Dedifferentiated amniotic fluid mesenchymal stem cell (primary cell): ENCODE measurements at regions not wholly inside any gene's neighbourhood (a gene's known extent, or its start where the extent isn't known, plus 50 kb on each side); places are given as distances from the start of the nearest gene placed in this dataset.
"Not testable (repeated sequence)": the region's sequence is repeated elsewhere in the genome, so short reads cannot be mapped to it uniquely, and the experiment has no call there.

ENCODE experiments used
- DNase-seq: peaks from one replicate; pipeline ENCODE4 v3.0.0-alpha.2; 2016; ENCODE audit errors: extremely low spot score

GRCh38 chr19:28296506-28296905 lies 916.4 kb downstream of the UQCRFS1 start:
- DNase-seq = no peak

GRCh38 chr19:28294975-28295374 lies 918.0 kb downstream of the UQCRFS1 start:
- not testable (repeated sequence) for DNase-seq

GRCh38 chr19:28294395-28294794 lies 918.6 kb downstream of the UQCRFS1 start:
- no peak for DNase-seq

GRCh38 chr19:28293685-28294084 lies 919.3 kb downstream of the UQCRFS1 start:
- no peak for DNase-seq

DNA sequence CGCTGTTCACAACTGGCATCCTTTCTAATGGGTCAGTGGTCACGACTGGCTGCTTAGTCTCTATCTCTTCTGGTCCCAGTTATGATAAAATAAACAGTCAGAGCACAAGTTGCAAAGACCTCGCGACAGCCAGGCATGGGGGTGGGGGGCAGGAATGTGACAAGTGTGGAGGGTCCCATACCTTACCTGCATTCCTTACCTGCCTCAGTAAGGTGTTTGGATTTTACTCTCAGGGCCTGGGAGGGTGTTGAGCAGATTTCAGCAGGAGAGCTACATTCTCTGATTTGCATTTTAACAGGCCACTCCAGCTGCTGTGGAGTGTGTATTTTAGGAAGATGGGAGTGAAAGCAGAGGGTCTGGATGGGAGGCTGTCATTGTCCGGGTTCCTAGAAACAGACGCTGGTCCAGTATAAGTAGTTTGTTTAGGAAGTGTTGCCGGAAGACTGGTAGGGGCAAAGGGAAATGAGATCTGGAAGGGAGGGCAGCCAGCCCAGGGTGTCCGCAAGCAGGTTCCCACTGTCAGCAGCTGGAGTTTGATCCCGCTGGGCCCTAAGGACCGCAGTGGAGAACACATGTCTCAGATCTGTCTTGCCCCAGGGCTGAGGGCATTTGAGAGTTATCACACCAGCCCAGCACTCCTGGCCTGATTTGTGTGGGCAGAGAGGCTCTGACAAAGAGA lies 920.0 kb downstream of the UQCRFS1 start:
- DNase-seq = no peak

GRCh38 chr19:28291874-28292273 lies 921.1 kb downstream of the UQCRFS1 start:
- no peak for DNase-seq

GRCh38 chr19:28290963-28291657 lies 921.8 kb downstream of the UQCRFS1 start:
- DNase-seq = no peak

DNA sequence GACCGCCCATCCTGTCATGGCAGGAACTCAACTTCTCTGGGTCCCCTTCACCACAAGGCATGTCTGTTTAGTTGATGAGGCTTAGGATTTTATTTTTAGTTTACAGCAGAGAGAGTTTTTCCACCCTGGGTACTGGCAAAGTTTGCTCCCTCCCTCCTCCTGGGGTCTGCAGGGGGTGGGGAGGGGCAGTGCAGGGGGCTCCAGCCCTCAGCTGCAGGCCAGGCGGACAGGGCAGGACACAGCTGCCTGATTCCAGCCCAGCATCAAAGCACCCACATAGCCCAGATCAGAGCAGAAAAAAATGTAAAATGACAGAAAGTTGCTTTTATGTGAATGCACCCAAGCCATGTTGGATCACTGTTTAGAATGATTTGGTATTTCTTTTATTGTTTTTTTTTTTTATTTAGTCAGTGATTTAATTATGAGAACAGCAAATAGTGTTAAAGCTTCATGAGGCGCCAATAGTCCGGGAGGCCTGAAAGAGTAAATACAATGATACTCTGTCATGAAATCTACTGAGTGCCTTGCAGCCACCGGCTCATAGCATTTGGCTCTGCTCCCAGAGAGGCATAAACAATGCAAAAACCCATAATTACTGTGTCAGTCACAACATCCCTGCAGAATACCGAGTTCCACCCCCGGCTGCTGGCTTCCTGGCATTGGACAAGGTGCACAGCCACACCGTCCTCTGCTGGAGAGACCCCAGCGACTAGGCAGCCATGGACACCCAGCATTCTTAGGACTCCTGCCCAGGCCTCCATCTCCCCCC lies 923.5 kb downstream of the UQCRFS1 start:
- no peak for DNase-seq

DNA sequence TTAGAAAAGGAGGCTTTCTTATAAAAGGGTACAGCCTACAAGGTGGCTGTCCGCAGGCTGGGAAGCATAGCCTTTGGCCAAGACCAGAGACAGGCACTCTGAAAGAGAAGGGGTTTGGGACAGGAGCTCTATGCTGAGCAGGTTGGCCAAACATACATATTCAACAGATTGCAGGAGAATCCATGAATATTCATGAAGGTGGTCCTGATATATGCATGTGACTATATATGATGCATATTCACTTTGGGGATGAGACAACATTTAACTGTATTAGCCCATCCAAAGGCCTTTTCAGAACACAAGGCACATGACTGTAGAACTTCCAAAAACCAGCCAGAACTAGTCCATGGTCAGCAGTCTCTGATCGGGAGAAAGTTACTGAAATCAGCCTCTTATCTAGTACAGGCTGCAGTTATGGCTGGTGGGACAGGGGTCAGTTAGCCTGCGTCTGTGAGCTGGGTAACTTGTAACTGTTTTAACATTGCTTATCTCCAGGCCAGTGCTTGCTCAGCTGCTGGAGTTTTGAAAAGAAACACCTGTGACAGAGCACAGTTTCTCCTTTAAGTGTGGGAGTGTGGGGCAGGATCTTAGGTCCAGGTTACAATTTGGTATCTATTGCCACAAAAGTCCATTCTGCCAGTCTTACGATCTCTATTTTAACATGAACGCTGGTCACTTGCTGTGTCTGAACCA lies 924.2 kb downstream of the UQCRFS1 start:
- no peak for DNase-seq

DNA sequence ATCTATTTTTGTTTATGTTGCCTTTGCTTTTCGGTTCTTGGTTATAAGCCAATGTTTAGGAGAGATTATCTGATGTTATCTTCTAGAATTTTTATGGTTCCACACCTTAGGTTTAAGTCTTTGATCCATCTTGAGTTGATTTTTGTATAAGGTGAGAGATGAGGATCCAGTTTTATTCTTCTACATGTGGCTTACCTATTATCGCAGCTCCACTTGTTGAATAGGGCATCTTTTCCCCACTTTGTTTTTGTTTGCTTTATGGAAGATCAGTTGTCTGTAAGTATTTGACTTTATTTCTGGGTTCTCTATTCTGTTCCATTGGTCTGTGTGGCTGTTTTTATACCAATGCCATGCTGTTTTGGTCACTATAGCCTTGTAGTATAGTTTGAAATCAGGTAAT lies 927.0 kb downstream of the UQCRFS1 start:
- no peak for DNase-seq

DNA sequence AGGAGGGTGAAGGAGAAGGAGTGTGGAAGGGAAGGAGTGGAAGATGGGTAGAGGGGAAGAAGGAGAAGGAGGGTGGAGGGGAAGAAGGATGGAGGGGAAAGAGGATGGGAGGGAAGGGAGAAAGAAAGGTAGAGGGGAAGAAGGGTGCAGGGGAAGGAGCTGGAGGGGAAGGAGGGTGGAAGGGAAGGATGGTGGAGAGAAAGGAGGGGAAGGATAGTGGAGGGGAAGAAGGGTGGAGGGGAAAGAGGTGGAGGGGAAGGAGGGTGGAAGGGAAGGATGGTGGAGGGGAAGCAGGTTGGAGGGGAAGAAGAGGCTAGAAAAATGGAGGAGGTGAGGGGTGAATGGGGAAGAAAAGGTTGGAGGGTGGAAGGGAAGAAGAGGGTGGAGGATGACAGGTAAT lies 927.9 kb downstream of the UQCRFS1 start:
- DNase-seq = no peak

- no peak for DNase-seq
These were observed 928.6 kb downstream of the UQCRFS1 start for GRCh38 chr19:28284389-28284788.

- DNase-seq = no peak
These were observed 929.4 kb downstream of the UQCRFS1 start for GRCh38 chr19:28283592-28283991.

- DNase-seq = no peak
These were observed 931.3 kb downstream of the UQCRFS1 start for GRCh38 chr19:28281676-28282075.

DNA sequence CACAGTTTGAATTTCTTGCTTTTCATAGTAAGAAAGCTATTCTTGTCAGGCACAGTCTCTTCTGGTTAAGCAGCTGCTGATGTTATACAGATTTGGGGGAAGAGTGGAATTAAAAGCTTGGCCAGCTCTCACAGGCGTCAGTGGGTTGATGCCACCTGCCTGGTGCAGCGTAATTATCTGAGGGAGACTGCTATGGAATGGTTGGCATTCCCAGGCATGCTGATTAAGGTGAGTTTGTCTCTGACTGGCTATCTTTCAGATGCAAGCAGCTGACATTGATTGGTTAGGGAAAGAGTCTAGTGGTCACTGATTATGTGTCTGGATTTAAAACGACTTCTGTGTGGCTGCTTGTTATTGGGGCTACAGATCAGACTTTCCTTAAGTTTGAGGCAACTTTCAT lies 948.4 kb downstream of the UQCRFS1 start:
- DNase-seq = no peak

- DNase-seq = no peak
These were observed 954.1 kb downstream of the UQCRFS1 start for GRCh38 chr19:28258829-28259228.

DNA sequence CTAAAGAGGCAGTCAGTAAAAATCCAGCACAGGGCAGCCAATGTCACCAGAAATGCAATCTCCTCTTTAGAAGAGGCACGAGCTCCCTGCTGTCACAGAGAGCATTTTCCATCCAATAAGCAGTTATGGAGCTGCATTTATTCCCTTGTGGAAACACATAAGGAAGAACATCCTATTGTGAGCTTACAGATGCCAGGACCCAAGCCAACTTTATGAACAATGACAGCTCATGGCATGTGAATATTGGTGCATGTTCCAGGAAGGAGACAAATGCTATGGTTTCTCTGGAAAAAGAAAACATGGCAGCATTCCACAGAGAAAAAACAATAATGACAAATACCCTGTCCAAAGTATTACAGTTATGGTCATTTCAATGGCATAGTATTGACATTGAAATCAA lies 955.6 kb downstream of the UQCRFS1 start:
- DNase-seq = no peak

DNA sequence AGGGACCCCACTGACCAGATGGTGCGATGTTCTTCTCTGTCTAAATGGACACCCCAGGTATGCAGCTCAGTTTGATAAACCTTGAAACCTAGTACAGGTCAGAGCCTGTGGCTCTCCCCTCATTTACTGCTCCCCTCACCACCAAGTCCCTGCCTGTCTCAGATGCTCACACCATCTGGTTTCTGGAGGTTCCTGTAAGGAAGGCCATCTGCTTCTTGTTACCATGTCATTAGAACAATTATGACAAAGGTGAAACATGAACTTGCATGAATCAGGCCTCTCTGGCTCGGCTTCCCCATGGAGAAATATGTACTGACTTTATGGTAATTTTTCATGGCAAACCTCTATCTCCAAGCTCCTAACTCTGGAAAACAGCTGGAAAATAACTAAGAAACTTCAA lies 965.7 kb downstream of the UQCRFS1 start:
- no peak for DNase-seq

DNA sequence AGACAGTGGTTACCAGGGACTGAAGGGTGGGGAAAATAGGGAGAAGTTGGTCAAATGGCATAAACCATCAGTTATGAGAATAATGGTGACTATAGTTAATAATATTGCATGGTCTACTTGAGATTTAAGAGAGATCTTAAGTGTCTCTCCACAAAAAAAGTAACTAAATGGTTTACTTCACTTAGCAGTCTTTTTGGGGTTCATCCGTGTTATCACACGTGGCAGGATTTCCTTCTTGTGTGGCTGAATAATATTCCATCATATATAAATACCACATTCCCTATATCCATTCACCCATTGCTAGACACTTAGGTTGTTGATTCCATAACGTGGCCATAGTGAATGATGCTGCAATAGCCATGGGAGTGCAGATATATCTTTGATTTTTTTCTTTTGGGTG lies 967.0 kb downstream of the UQCRFS1 start:
- no peak for DNase-seq

- no peak for DNase-seq
These were observed 968.0 kb downstream of the UQCRFS1 start for GRCh38 chr19:28244966-28245365.

- no peak for DNase-seq
These were observed 970.5 kb downstream of the UQCRFS1 start for GRCh38 chr19:28242317-28242927.

DNA sequence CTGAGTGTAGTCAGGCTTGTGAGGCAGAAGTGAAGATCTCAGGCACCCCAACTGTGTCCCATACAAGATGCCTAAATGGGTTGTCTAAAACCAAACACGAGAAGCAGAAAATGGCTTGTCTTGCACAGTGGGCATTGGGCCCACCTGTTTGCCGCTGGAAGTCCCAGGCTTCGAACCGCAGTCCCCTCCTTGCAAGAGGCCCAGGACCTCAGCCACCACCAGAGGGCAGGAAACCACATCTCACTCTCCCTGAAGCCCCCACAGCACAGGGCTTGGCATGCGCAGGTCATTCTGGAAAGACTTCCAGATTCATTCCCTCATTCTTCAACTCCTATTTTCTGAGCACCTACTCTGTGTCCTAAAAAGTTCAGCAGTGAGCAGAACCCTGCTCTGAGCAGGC lies 973.7 kb downstream of the UQCRFS1 start:
- no peak for DNase-seq
